MM.1S (cell line): ENCODE measurements at regions not wholly inside any gene's neighbourhood (a gene's known extent, or its start where the extent isn't known, plus 50 kb on each side); places are given as distances from the start of the nearest gene placed in this dataset.

Source experiments
- DNase-seq: peaks from one replicate; pipeline ENCODE4 v3.0.0-alpha.2; 2015
- H2AFZ ChIP-seq: fragments of 300-600 bp; sonication (generic); 2 replicates; pipeline ENCODE4 v1.6.0; 2016; ENCODE audit warnings: antibody characterized with exemption, low read length
- H3F3A ChIP-seq: fragments of 300-600 bp; sonication (generic); 2 replicates; pipeline ENCODE4 v1.6.1; 2016; ENCODE audit warnings: mild to moderate bottlenecking, antibody characterized with exemption, low read length, moderate library complexity, mixed read lengths; ENCODE audit not compliant: insufficient read depth
- H3K27ac ChIP-seq: fragments of 300-600 bp; sonication (generic); 2 replicates; pipeline ENCODE4 v1.5.1; 2016; ENCODE audit warnings: mild to moderate bottlenecking, low read length
- H3K27me3 ChIP-seq: fragments of 300-600 bp; sonication (generic); replicated peaks from 2 replicates; pipeline ENCODE4 v1.6.0; 2016; ENCODE audit warnings: low read length; ENCODE audit not compliant: insufficient read depth
- H3K36me3 ChIP-seq: fragments of 300-600 bp; sonication (generic); replicated peaks from 2 replicates; pipeline ENCODE4 v1.6.1; 2016; ENCODE audit warnings: mild to moderate bottlenecking, low read length, mixed read lengths; ENCODE audit not compliant: insufficient read depth
- H3K4me1 ChIP-seq: fragments of 300-600 bp; sonication (generic); 2 replicates; pipeline ENCODE4 v1.6.1; 2016; ENCODE audit warnings: low read length, mixed read lengths
- H3K4me2 ChIP-seq: fragments of 300-600 bp; sonication (generic); 2 replicates; pipeline ENCODE4 v1.6.0; 2016; ENCODE audit warnings: low read depth, low read length
- H3K4me3 ChIP-seq: fragments of 300-600 bp; sonication (generic); 2 replicates; pipeline ENCODE4 v1.5.1; 2016; ENCODE audit warnings: low read length, mixed read lengths
- H3K79me2 ChIP-seq: fragments of 300-600 bp; sonication (generic); 2 replicates; pipeline ENCODE4 v1.6.1; 2016; ENCODE audit warnings: mixed run types, low read length, mixed read lengths
- H3K9ac ChIP-seq: fragments of 300-600 bp; sonication (generic); 2 replicates; pipeline ENCODE4 v1.6.1; 2016; ENCODE audit warnings: low read length, mixed read lengths
- H3K9me2 ChIP-seq: fragments of 300-600 bp; sonication (generic); replicated peaks from 2 replicates; pipeline ENCODE4 v1.6.1; 2016; ENCODE audit warnings: mild to moderate bottlenecking, low read length, mixed read lengths; ENCODE audit not compliant: insufficient read depth
- H3K9me3 ChIP-seq: fragments of 300-600 bp; sonication (generic); replicated peaks from 2 replicates; pipeline ENCODE4 v1.6.1; 2016; ENCODE audit warnings: mild to moderate bottlenecking, low read length, mixed read lengths; ENCODE audit not compliant: insufficient read depth
- H4K20me1 ChIP-seq: fragments of 300-600 bp; sonication (generic); 2 replicates; pipeline ENCODE4 v1.6.1; 2016; ENCODE audit warnings: mild to moderate bottlenecking, low read length, moderate library complexity, mixed read lengths; ENCODE audit not compliant: insufficient read depth
- EZH2 ChIP-seq: fragments of 300-600 bp; sonication (generic); optimal IDR thresholded peaks from 2 replicates; pipeline ENCODE3; 2017; ENCODE audit warnings: low read depth, mild to moderate bottlenecking, antibody characterized with exemption, low read length, mixed read lengths
- EZH2phosphoT487 ChIP-seq: fragments of 300-600 bp; sonication (generic); IDR thresholded peaks from 2 replicates; pipeline ENCODE4 v1.6.1; 2018; ENCODE audit warnings: antibody characterized with exemption, low read length
- TF ChIP-seq, protein P1 (sequence below): fragments of 300-600 bp; sonication (generic); IDR thresholded peaks from 2 replicates; pipeline ENCODE4 v1.5.1; 2016; ENCODE audit warnings: antibody characterized with exemption, low read length, mixed read lengths

DNA sequence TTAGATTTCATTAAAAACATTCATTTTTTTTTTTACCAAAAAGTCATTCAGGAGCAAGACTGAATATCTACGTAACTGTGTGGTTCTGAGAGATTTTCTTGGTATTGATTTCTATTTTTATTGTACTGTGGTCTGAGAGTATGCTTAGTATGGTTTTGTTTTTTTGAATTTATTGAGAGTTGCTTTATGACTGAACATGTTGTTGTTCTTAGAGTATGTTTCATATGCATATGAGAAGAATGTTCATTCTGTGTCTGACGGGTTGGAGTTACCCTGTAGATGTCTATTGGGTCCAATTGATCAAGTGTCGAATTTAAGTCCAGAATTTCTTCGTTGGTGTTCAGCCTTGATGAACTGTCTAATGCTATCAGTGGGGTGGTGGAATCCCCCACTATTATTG is 306.0 kb upstream of the KCNJ16 start:
- H4K20me1 ChIP-seq: no peaks in the 10 kb centered on the region
- H3K9me3 ChIP-seq: no peaks in the 10 kb centered on the region
- H3K4me2 ChIP-seq: peak overlapping the region; percentile 21; the same call in 1 of the 2 replicates
- H2AFZ ChIP-seq: no peak overlapping the region
- no peaks in the 10 kb centered on the region for H3K36me3 ChIP-seq
- H3F3A ChIP-seq: no peaks in the 10 kb centered on the region
- DNase-seq: peak; percentile 22
- H3K9ac ChIP-seq: no peak overlapping the region
- H3K4me1 ChIP-seq: peaks cover 17% of the 10 kb centered on the region; the same call in 1 of the 2 replicates
- TF ChIP-seq EZH2: no peak
- no peak for TF ChIP-seq EZH2phosphoT487
- TF ChIP-seq, protein P1, sequence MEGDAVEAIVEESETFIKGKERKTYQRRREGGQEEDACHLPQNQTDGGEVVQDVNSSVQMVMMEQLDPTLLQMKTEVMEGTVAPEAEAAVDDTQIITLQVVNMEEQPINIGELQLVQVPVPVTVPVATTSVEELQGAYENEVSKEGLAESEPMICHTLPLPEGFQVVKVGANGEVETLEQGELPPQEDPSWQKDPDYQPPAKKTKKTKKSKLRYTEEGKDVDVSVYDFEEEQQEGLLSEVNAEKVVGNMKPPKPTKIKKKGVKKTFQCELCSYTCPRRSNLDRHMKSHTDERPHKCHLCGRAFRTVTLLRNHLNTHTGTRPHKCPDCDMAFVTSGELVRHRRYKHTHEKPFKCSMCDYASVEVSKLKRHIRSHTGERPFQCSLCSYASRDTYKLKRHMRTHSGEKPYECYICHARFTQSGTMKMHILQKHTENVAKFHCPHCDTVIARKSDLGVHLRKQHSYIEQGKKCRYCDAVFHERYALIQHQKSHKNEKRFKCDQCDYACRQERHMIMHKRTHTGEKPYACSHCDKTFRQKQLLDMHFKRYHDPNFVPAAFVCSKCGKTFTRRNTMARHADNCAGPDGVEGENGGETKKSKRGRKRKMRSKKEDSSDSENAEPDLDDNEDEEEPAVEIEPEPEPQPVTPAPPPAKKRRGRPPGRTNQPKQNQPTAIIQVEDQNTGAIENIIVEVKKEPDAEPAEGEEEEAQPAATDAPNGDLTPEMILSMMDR: no peak
- no peak overlapping the region for H3K27ac ChIP-seq
- H3K79me2 ChIP-seq: no peaks in the 10 kb centered on the region
- H3K27me3 ChIP-seq: no peaks in the 10 kb centered on the region
- no peak overlapping the region for H3K4me3 ChIP-seq
- no peaks in the 10 kb centered on the region for H3K9me2 ChIP-seq

DNA sequence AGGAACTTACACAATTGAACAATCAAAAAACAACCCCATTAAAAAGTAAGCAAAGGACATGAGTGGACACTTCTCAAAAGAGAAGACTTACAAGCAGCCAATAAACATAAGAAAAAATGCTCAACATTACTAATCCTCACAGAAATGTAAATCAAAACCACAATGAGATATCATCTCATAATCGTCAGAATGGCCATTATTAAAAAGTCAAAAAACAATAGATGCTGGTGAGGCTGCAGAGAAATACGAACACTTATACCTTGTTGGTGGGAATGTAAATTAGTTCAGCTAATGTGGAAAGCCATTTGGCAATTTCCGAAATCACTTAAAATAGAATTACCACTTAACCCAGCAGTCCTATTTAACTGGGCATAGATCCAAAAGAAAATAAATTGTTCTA is 301.9 kb upstream of the KCNJ16 start:
- Histone ChIP-seq H2AFZ (no peak overlapping the region), H3K36me3 (no peaks in the 10 kb centered on the region), H3K9ac (no peak overlapping the region), H3K27ac (no peak overlapping the region), H3K4me1 (peaks cover 17% of the 10 kb centered on the region; the same call in 1 of the 2 replicates), H3K4me3 (no peak overlapping the region), H3F3A (no peaks in the 10 kb centered on the region), H4K20me1 (no peaks in the 10 kb centered on the region), H3K4me2 (no peak overlapping the region), H3K27me3 (no peaks in the 10 kb centered on the region), H3K9me3 (no peaks in the 10 kb centered on the region), H3K9me2 (no peaks in the 10 kb centered on the region), H3K79me2 (no peaks in the 10 kb centered on the region)
- DNase-seq: no peak
- TF ChIP-seq EZH2: no peak
- TF ChIP-seq, protein P1: no peak

DNA sequence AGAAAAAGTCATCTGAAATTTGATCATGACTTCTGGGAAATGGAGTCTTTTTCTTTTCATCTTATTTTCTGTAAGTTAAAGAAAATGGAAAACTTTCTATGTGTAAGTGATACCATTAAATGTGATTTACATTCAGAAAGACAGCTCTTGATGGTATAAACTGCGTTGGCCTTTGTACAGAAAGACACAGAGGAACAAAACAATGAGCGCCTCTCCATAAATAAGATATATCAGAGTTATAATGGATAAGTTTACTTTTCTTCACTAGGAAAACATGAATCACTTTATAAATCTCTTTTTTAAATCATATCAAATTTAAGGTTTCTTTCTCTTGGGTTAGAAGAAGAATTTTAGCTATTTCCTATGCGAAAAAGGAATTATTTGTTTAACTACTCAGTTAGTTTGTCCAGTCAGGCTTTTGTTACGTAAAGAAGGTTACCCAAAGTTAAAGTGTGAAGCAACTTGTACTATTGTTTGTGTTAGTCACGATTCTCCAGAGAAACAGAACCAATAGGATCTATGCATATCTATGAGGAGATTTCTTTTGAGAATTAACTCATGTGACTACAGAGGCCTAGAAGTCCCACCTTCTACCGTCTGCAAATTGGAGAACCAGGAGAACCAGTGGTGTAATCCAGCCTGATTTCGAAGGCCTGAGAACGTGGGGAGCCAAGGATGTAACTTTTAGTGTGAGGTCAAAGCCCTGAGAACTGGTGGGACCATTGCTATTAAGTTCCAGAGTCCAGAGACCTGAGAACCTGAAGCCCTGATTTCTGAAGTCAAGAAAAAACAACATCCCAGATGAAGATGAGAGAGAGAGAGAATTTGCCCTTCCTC is 295.4 kb upstream of the KCNJ16 start:
- Histone ChIP-seq H3K27ac (no peak overlapping the region), H3K79me2 (no peaks in the 10 kb centered on the region), H3K9ac (no peak overlapping the region), H3K9me2 (no peaks in the 10 kb centered on the region), H3F3A (no peaks in the 10 kb centered on the region), H3K4me1 (no peaks in the 10 kb centered on the region), H2AFZ (no peak overlapping the region), H4K20me1 (no peaks in the 10 kb centered on the region), H3K9me3 (no peaks in the 10 kb centered on the region), H3K4me3 (no peak overlapping the region), H3K4me2 (no peak overlapping the region), H3K36me3 (no peaks in the 10 kb centered on the region), H3K27me3 (no peaks in the 10 kb centered on the region)
- TF ChIP-seq EZH2 (no peak), EZH2phosphoT487 (no peak)
- TF ChIP-seq, protein P1: no peak
- no peak for DNase-seq
